ENCODE measurements at regions not wholly inside any gene's neighbourhood (a gene's known extent, or its start where the extent isn't known, plus 50 kb on each side); places are given as distances from the start of the nearest gene placed in this dataset.

GRCh38 chr1:30033256-30034104, 689.9 kb downstream of the MATN1 start:
- no peak for ATAC-seq
- BruUV-seq (replicated peaks), result no TSS peak
- Histone ChIP-seq H3K4me3 (no peak overlapping the region), H3K27ac (ENCODE audit: control insufficient read depth, insufficient read depth) (no peak overlapping the region), H3K27me3 (replicated peaks in 1 of 2; ENCODE audit: control insufficient read depth in 2 of 2, insufficient read depth in 2 of 2, low read length in 1 of 2) (no peaks in the 10 kb centered on the region; a peak in 1 of 4 replicates), H3K36me3 (ENCODE audit: control insufficient read depth in 2 of 2, insufficient read depth in 2 of 2, low read length in 1 of 2) (no peaks in the 10 kb centered on the region), H3K9me3 (replicated peaks; ENCODE audit: control insufficient read depth, insufficient read depth, low read length) (no peaks in the 10 kb centered on the region), H3K9ac (ENCODE audit: control insufficient read depth, insufficient read depth, low read length) (no peak overlapping the region), H4K20me1 (ENCODE audit: control insufficient read depth, insufficient read depth) (no peaks in the 10 kb centered on the region), H3K4me1 (ENCODE audit: control insufficient read depth, insufficient read depth, low read length) (no peaks in the 10 kb centered on the region), H3K4me2 (ENCODE audit: control insufficient read depth, insufficient read depth) (no peak overlapping the region), H3K79me2 (ENCODE audit: control insufficient read depth, insufficient read depth, low read length) (no peaks in the 10 kb centered on the region), H2AFZ (ENCODE audit: control insufficient read depth, low read depth, low read length) (no peak overlapping the region)
- ChIA-PET CTCF (interaction anchor here (0.6 kb wide), 1 partner anchor 690 kb away, joined by 3 read pairs; no protein-coding TSS in a partner anchor), SMC1A (ENCODE audit: uncharacterized antibody, unreplicated experiment) (no interaction called here), POLR2A (no interaction called here), RAD21 (ENCODE audit: unreplicated experiment) (no interaction called here)
- DNase-seq (ENCODE audit: low read depth, low spot score), result no peak
- intact Hi-C loops (cut with micrococcal nuclease; ENCODE audit: unreplicated experiment) (no loop called here), in situ Hi-C loops (cut with MboI) (no loop called here)
- TF ChIP-seq RFX5 (IDR thresholded peaks at IDR 0.05; ENCODE audit: low read depth, low read length) (no peak), RELA (IDR thresholded peaks at IDR 0.05; ENCODE audit: borderline replicate concordance, partially characterized antibody) (no peak), TCF3 (IDR thresholded peaks at IDR 0.05; ENCODE audit: borderline replicate concordance, insufficient read depth, low read depth, low read length) (no peak)
- 30% methylated on average over 8 of the region's 8 CpGs for WGBS (ENCODE audit: insufficient coverage, insufficient replicate concordance, low lambda C conversion rate, missing lambda C conversion rate)
- no peak for FAIRE-seq

- intact Hi-C loops (cut with micrococcal nuclease; ENCODE audit: unreplicated experiment) (no loop called here), in situ Hi-C loops (cut with MboI) (no loop called here)
- TF ChIP-seq TCF7 (IDR thresholded peaks at IDR 0.05; ENCODE audit: borderline replicate concordance) (no peak), SMAD1 (IDR thresholded peaks at IDR 0.05; ENCODE audit: low read depth, partially characterized antibody) (no peak), ZNF384 (IDR thresholded peaks at IDR 0.05; ENCODE audit: borderline replicate concordance, low read depth, low read length) (no peak), E4F1 (IDR thresholded peaks at IDR 0.05; ENCODE audit: borderline replicate concordance, partially characterized antibody) (no peak), SKIL (IDR thresholded peaks at IDR 0.05; ENCODE audit: low read depth, poor library complexity, severe bottlenecking) (no peak), YBX1 (IDR thresholded peaks at IDR 0.05) (no peak), POU2F2 (IDR thresholded peaks at IDR 0.05; ENCODE audit: borderline replicate concordance, low read depth, low read length) (no peak), SMARCA5 (IDR thresholded peaks at IDR 0.05) (no peak)
- FAIRE-seq, result no peak
- Histone ChIP-seq H3K4me3 (no peak overlapping the region), H3K27me3 (replicated peaks in 1 of 2; ENCODE audit: control insufficient read depth in 2 of 2, insufficient read depth in 2 of 2, low read length in 1 of 2) (no peaks in the 10 kb centered on the region; a peak in 1 of 4 replicates), H3K9me3 (replicated peaks; ENCODE audit: control insufficient read depth, insufficient read depth, low read length) (no peaks in the 10 kb centered on the region), H2AFZ (ENCODE audit: control insufficient read depth, low read depth, low read length) (no peak overlapping the region), H3K4me2 (ENCODE audit: control insufficient read depth, insufficient read depth) (no peak overlapping the region), H4K20me1 (ENCODE audit: control insufficient read depth, insufficient read depth) (no peaks in the 10 kb centered on the region), H3K4me1 (ENCODE audit: control insufficient read depth, insufficient read depth, low read length) (no peaks in the 10 kb centered on the region), H3K36me3 (ENCODE audit: control insufficient read depth in 2 of 2, insufficient read depth in 2 of 2, low read length in 1 of 2) (no peaks in the 10 kb centered on the region), H3K79me2 (ENCODE audit: control insufficient read depth, insufficient read depth, low read length) (no peaks in the 10 kb centered on the region), H3K27ac (ENCODE audit: control insufficient read depth, insufficient read depth) (no peak overlapping the region), H3K9ac (ENCODE audit: control insufficient read depth, insufficient read depth, low read length) (no peak overlapping the region)
- WGBS (ENCODE audit: insufficient coverage, insufficient replicate concordance, low lambda C conversion rate, missing lambda C conversion rate), result 0% methylated on average over 1 of the region's 1 CpG
- SMC1A ChIA-PET (ENCODE audit: uncharacterized antibody, unreplicated experiment), result no interaction called here
- no TSS peak for BruUV-seq (replicated peaks)
- no peak for DNase-seq (ENCODE audit: low read depth, low spot score)
- RAD21 ChIA-PET (ENCODE audit: unreplicated experiment), result no interaction called here
- ATAC-seq, result no peak
- POLR2A ChIA-PET, result no interaction called here
- CTCF ChIA-PET, result no interaction called here
These were observed 691.1 kb downstream of the MATN1 start for GRCh38 chr1:30032302-30032701.
